Right ventricle myocardium superior (tissue), 1 donor: ENCODE measurements at regions not wholly inside any gene's neighbourhood (a gene's known extent, or its start where the extent isn't known, plus 50 kb on each side); places are given as distances from the start of the nearest gene placed in this dataset.

ENCODE experiments used
- ATAC-seq: fragments of 200-7000 bp; cut with Tn5 transposase; one replicate; pipeline ENCODE4 v1.9.1; 2020; ENCODE audit warnings: mild to moderate bottlenecking; ENCODE audit not compliant: poor library complexity
- DNase-seq: peaks from one replicate; pipeline ENCODE4 v3.0.0-alpha.2; 2020
- intact Hi-C: fragments of 100-400 bp; cut with DNase I; formaldehyde crosslinking; loops from one replicate; pipeline ENCODE4 v1.11.2; 2022
- donor health status: DM: no; HTN: yes; CAD: no; lungs with severe emphysema.

GRCh38 chr12:33663000-33663654, 223.5 kb upstream of the SYT10 start:
- intact Hi-C loops: no loop called here
- no peak for DNase-seq
- no peak for ATAC-seq

DNA sequence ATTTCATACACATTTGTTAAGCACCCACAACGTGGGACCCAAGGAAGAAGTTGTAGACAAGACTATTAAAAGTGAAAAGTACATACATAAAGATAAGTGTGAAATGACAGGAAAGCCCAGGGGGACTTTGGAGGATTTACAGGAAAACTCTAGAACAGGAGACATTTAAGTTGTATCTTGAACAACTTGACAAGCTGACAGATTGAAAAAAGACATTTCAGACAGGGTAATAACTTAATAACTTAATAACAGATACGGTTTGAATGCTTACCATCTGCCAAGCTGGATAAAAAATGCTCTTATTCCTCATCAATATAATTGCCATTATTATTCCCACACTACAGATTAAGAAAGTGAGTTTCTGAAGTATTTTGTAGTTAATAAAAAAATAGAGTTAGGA, 229.7 kb upstream of the SYT10 start:
- ATAC-seq (no peak), DNase-seq (no peak)
- intact Hi-C loops: no loop called here

GRCh38 chr12:33670284-33670683, 230.7 kb upstream of the SYT10 start:
- intact Hi-C loops: no loop called here
- no peak for ATAC-seq

DNA sequence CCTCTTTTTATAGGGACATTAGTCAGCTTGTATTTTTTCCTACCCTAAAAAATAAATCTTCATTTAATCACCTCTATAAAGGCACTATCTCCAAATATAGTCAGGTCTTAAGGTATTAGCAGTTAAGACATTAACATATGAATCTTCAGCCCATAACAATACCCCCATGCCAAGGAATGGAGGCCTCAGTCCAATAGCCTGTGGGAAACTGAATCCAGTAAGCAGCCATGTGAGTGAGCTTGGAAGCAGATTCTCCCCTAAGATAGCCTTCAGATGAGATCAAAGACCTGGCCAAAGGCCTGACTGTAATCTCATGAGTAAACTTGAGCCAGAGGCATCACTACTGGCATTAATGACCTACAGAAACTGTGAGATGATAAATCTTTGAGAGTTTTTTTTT, 232.1 kb upstream of the SYT10 start:
- ATAC-seq: no peak
- intact Hi-C loops: no loop called here
- no peak for DNase-seq

More at GRCh38 chr12:33670284-33670683, 230.7 kb upstream of the SYT10 start:
- no peak for DNase-seq

GRCh38 chr12:33672836-33673577, 233.4 kb upstream of the SYT10 start:
- no peak for ATAC-seq
- intact Hi-C loops: no loop called here
- no peak for DNase-seq

DNA sequence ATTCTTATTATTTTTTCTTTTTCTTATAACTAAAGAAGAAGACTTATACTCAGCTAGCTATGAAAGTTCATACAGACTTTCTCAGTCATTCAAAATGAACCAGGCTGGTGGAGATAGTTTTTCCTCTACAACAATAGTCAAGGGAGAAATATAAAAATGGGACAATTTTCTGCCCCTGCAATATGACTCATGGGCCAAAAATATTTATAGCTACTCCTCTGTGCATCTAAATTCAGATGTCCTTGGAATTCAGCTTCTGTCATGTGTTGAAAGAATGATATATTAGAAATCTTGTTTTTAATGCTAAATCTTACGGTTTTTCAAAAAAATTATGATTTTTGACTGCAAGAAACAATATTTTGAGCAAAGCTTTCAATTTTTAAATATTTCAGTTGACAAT, 237.2 kb upstream of the SYT10 start:
- ATAC-seq (no peak), DNase-seq (no peak)
- intact Hi-C loops: no loop called here

DNA sequence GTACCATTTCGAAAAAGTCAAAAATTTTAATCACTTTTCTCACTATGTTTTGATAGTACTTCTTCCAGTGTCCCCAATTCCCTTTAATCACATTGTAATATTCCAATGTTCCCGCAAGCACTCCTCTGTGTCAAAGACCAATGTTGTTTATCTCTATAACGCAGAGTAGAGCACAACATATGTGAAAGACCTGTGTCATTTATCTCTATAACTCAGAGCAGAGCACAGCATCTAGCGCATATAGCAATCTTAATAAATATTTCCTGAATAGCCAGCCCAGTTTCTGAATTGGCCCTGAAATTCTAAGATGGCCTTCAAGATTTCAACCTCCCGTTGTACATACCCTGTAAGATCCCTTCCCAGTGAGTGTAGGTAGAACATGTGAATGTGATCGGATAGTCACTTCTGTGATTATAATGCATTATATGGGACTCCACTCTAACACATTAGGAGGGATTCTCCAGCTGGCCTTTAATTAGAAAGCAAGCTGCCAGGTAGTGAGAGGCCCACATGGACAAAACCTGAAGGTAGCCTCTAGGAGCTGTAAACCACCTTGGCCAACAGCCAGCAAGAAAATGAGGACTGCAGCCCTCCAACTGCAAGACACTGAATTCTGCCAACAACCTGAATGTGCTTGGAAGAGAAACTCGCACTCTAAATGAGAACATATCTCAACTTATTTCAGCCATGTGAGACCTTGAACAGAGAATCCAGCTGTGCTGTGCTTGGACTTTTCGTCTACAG, 238.8 kb upstream of the SYT10 start:
- intact Hi-C loops: no loop called here
- ATAC-seq: no peak
- no peak for DNase-seq

GRCh38 chr12:33690562-33690961, 250.9 kb upstream of the SYT10 start:
- ATAC-seq: no peak
- no peak for DNase-seq
- intact Hi-C loops: no loop called here

GRCh38 chr12:33703221-33703620, 263.6 kb upstream of the SYT10 start:
- DNase-seq: no peak
- intact Hi-C loops: no loop called here
- ATAC-seq: no peak

DNA sequence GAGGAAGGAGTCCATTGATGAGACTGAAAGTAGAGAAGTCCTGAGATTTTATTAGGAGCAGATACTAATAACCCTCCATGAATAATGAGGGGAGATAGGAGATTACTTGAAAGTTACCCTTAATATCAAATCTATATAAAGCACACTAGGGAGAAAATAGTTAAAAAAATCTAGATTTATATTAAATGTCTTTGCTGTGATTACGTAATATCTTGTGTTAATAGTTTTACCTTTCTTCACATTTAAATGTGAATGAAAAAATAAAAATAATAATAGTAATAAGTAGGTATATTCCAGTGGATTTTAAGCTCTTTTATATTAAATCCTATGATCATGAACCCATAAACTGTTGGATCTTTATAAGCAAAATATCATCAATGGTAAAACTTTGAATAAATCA, 267.3 kb upstream of the SYT10 start:
- DNase-seq (no peak), ATAC-seq (no peak)
- intact Hi-C loops: no loop called here

GRCh38 chr12:33708935-33709334, 269.3 kb upstream of the SYT10 start:
- DNase-seq (no peak), ATAC-seq (no peak)
- intact Hi-C loops: no loop called here

- intact Hi-C loops: no loop called here
- ATAC-seq (no peak), DNase-seq (no peak)
These were observed 270.9 kb upstream of the SYT10 start for GRCh38 chr12:33710548-33710947.

GRCh38 chr12:33718631-33719030, 279.0 kb upstream of the SYT10 start:
- no peak for ATAC-seq
- DNase-seq: no peak
- intact Hi-C loops: no loop called here

DNA sequence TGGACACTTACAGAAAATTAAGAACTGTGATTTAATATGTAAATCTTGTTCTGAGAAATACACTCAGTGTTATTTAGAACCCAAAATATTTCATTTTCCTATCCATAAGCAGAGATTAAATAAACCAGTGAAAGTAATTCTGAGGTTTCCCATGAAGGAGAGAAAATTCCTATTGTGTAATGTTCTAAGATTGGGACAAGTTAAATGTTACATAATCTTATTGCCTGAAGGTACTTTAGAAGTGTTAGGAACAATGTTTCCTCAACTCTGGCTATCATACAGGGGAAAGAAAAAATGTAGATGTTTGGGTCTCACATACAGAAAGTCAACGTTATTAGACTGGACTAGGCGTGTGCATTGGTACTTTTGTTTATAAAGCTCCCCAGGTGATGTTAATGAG, 281.9 kb upstream of the SYT10 start:
- intact Hi-C loops: no loop called here
- ATAC-seq (no peak), DNase-seq (no peak)

- DNase-seq: no peak
- intact Hi-C loops: no loop called here
- no peak for ATAC-seq
These were observed 285.2 kb upstream of the SYT10 start for GRCh38 chr12:33724867-33725266.

GRCh38 chr12:33734871-33735270, 287.4 kb upstream of the ALG10 start:
- intact Hi-C loops: no loop called here

DNA sequence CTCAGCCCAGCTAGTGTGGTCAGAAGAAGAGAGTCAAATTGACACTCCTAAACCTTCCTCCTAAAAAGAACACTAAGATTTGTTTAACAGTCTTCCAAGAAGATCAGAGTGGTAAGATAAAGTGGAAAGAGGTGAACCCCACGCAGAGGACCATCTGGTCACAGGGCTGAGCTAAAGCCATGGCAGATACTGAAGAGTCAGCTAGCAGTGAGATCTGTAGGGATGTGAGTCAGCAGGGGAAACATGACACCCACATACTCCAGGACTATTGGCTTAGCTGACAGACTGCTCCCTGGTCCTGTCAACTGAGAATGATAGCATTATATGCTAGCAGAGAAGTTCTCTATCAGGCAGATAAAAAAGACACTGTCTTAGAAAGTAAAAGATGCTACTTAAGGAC, 269.4 kb upstream of the ALG10 start:
- intact Hi-C loops: no loop called here
- no peak for ATAC-seq
- no peak for DNase-seq

More at GRCh38 chr12:33734871-33735270, 287.4 kb upstream of the ALG10 start:
- ATAC-seq: no peak
- DNase-seq: no peak

DNA sequence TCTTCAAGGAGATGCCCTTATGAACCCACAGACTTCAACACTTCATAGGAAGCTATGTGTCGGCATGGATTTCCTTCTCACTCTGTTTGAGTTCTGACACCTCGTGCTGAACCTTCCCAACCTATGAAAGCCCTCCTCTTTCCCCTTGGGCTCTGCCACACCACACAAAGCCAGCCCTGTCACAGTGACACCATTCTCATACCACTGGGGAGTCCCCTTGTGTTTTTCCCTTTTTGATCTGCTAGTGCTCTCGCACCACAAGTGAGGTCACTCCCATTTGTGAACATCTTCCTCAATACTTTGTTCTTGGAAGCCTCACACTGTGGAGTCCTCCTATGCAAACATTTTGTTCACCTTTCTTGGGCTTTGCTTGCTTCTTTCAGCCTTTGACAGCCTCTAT, 264.6 kb upstream of the ALG10 start:
- intact Hi-C loops: no loop called here
- DNase-seq (no peak), ATAC-seq (no peak)

GRCh38 chr12:33759279-33759678, 263.0 kb upstream of the ALG10 start:
- DNase-seq (no peak), ATAC-seq (no peak)
- intact Hi-C loops: no loop called here

DNA sequence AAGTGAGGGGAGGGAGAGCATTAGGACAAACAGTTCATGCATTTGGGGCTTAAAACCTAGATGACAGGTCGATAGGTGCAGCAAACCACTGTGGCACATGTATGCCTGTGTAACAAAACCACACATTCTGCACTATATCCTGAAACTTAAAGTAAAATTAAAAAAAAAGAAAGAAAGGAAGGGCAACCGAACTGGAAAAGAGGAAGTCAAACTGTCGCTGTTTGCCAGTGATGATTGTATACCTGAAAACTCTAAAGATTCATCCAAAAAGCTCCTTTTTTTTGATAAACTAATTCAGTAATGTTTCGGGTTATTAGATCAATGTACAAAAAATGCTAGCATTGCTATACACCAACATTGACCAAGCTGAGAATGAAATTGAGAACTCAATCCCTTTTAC, 259.0 kb upstream of the ALG10 start:
- intact Hi-C loops: no loop called here
- ATAC-seq (no peak), DNase-seq (no peak)
